ENCODE measurements at regions not wholly inside any gene's neighbourhood (a gene's known extent, or its start where the extent isn't known, plus 50 kb on each side); places are given as distances from the start of the nearest gene placed in this dataset.

- peaks cover under 1% of the 10 kb centered on the region for H3K36me3 Mint-ChIP-seq (ENCODE audit: unreplicated experiment)
- no peak for DNase-seq (ENCODE audit: extremely low spot score, unreplicated experiment)
- no peak overlapping the region for H3K4me3 Mint-ChIP-seq (ENCODE audit: unreplicated experiment)
- peaks cover 1% of the 10 kb centered on the region for H3K9me3 Mint-ChIP-seq (ENCODE audit: unreplicated experiment)
- no peak for TF ChIP-seq CTCF (IDR thresholded peaks at IDR 0.05)
- H3K4me1 Mint-ChIP-seq (ENCODE audit: unreplicated experiment) = peaks cover 47% of the 10 kb centered on the region
- no peak overlapping the region for H3K27ac Mint-ChIP-seq (ENCODE audit: unreplicated experiment)
- peaks cover 2% of the 10 kb centered on the region for H3K27me3 Mint-ChIP-seq (ENCODE audit: unreplicated experiment)
Observed at GRCh38 chr7:106463851-106464611, 179.2 kb upstream of the NAMPT start.

DNA sequence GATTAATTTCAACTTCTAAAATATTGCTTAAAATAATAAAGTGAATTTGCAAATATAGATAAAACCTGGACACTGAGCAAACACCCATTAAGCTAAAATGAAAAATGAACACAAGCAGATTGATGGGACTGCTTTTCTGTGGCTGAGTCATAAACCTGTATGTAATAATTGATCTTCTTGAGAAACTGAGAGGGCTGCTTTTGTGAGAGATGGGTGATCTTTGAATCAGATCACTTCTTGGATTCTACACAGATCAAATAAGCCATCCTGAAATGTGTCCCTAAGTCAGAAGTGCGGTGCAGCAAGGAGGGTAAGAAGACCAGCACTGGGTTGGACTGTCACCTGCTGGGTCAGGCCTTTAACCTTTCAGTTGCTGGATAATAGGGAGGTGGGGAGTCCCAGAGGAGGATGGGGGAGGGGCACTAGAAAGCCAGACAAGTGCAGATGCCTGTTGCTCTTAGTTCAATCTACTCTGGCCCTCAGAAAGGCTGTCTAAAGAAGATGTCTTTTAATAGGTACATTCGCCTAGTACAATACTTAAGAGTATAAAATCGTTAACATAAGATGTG lies 178.2 kb upstream of the NAMPT start:
- H3K4me3 Mint-ChIP-seq (ENCODE audit: unreplicated experiment) = no peak overlapping the region
- H3K27ac Mint-ChIP-seq (ENCODE audit: unreplicated experiment) = no peak overlapping the region
- H3K9me3 Mint-ChIP-seq (ENCODE audit: unreplicated experiment) = no peaks in the 10 kb centered on the region
- no peak for DNase-seq (ENCODE audit: extremely low spot score, unreplicated experiment)
- peaks cover 2% of the 10 kb centered on the region for H3K27me3 Mint-ChIP-seq (ENCODE audit: unreplicated experiment)
- TF ChIP-seq CTCF (IDR thresholded peaks at IDR 0.05) = no peak
- H3K36me3 Mint-ChIP-seq (ENCODE audit: unreplicated experiment) = no peaks in the 10 kb centered on the region
- peaks cover 43% of the 10 kb centered on the region for H3K4me1 Mint-ChIP-seq (ENCODE audit: unreplicated experiment)

GRCh38 chr7:106462365-106462859 lies 177.6 kb upstream of the NAMPT start:
- TF ChIP-seq CTCF (IDR thresholded peaks at IDR 0.05) = peak; percentile 65
- no peaks in the 10 kb centered on the region for H3K36me3 Mint-ChIP-seq (ENCODE audit: unreplicated experiment)
- peaks cover 2% of the 10 kb centered on the region for H3K27me3 Mint-ChIP-seq (ENCODE audit: unreplicated experiment)
- H3K4me3 Mint-ChIP-seq (ENCODE audit: unreplicated experiment) = no peak overlapping the region
- no peaks in the 10 kb centered on the region for H3K9me3 Mint-ChIP-seq (ENCODE audit: unreplicated experiment)
- no peak for DNase-seq (ENCODE audit: extremely low spot score, unreplicated experiment)
- H3K27ac Mint-ChIP-seq (ENCODE audit: unreplicated experiment) = no peak overlapping the region
- H3K4me1 Mint-ChIP-seq (ENCODE audit: unreplicated experiment) = peaks cover 43% of the 10 kb centered on the region

DNA sequence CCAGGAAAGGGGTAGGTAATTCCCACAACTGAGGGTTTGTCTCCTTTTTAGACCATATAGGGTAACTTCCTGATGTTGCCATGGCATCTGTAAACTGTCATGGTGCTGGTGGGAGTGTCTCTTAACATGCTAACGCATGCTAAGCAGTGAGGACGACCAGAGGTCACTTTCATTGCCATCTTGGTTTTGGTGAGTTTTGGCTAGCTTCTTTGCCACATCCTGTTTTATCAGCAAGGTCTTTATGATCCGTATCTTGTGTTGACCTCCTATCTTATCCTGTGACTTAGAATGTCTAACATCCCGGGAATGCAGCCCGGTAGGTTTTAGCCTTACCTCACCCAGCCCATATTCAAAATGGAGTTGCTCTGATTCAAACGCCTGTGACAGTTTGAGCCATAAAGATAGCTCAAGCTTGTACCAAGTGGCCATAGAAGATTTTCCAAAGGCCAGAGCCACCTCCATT lies 176.0 kb upstream of the NAMPT start:
- Mint-ChIP-seq H3K4me1 (ENCODE audit: unreplicated experiment) (peaks cover 27% of the 10 kb centered on the region), H3K27ac (ENCODE audit: unreplicated experiment) (no peak overlapping the region), H3K27me3 (ENCODE audit: unreplicated experiment) (peaks cover 7% of the 10 kb centered on the region), H3K36me3 (ENCODE audit: unreplicated experiment) (no peaks in the 10 kb centered on the region), H3K9me3 (ENCODE audit: unreplicated experiment) (peaks cover 4% of the 10 kb centered on the region), H3K4me3 (ENCODE audit: unreplicated experiment) (no peak overlapping the region)
- no peak for TF ChIP-seq CTCF (IDR thresholded peaks at IDR 0.05)
- no peak for DNase-seq (ENCODE audit: extremely low spot score, unreplicated experiment)

DNA sequence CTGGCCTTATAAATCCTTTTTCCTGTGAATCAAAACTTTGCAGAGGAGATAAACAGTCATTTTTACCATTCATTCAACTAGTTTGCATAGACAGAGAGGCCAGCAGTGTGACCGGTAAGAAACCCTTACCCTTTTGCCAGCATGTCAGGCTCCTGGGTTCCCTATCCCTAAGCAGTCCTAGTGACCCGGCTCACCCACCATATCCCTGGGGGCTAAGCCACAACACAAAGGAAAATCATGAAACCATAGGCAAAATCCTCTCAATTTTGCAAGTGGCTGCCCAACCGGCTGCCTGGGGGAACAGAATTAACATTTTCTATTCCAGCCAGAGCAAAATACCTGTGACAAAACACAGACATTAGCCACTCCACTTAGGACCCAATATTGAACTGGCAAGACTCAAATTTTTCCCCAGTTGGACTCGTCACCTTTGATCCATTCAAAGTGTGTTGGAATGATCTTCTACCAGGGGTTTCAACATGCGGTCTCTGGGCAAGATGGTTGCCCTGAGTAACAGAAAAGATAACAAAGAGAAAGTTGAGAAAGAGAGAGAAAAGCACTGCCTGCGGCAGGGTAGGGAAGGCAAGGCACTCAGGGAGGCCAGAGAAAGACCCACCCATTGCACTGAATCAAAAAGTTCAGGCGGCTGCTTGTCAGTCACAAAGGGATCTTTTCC lies 174.8 kb upstream of the NAMPT start:
- no peak overlapping the region for H3K27ac Mint-ChIP-seq (ENCODE audit: unreplicated experiment)
- no peak overlapping the region for H3K4me3 Mint-ChIP-seq (ENCODE audit: unreplicated experiment)
- H3K27me3 Mint-ChIP-seq (ENCODE audit: unreplicated experiment) = peaks cover 11% of the 10 kb centered on the region
- H3K9me3 Mint-ChIP-seq (ENCODE audit: unreplicated experiment) = peaks cover 5% of the 10 kb centered on the region
- H3K4me1 Mint-ChIP-seq (ENCODE audit: unreplicated experiment) = peaks cover 18% of the 10 kb centered on the region
- DNase-seq (ENCODE audit: extremely low spot score, unreplicated experiment) = no peak
- TF ChIP-seq CTCF (IDR thresholded peaks at IDR 0.05) = no peak
- H3K36me3 Mint-ChIP-seq (ENCODE audit: unreplicated experiment) = no peaks in the 10 kb centered on the region
